BE2C (cell line): ENCODE measurements at regions not wholly inside any gene's neighbourhood (a gene's known extent, or its start where the extent isn't known, plus 50 kb on each side); places are given as distances from the start of the nearest gene placed in this dataset.

Source experiments
- DNase-seq: peaks from one replicate; pipeline ENCODE4 v3.0.0-alpha.2; 2020
- H3K27me3 ChIP-seq: fragments of 250-450 bp; sonication (Bioruptor Pico); 2 replicates; pipeline ENCODE4 v1.5.1; 2020; ENCODE audit warnings: mild to moderate bottlenecking
- H3K36me3 ChIP-seq: fragments of 250-450 bp; sonication (Bioruptor Pico); 2 replicates; pipeline ENCODE4 v1.5.1; 2020; ENCODE audit warnings: mild to moderate bottlenecking
- H3K4me1 ChIP-seq: fragments of 250-450 bp; sonication (Bioruptor Pico); 2 replicates; pipeline ENCODE4 v1.5.1; 2020
- H3K4me3 ChIP-seq: 2 replicates; pipeline ENCODE4 v1.5.1; 2011; ENCODE audit warnings: low read depth, low read length
- H3K9me3 ChIP-seq: fragments of 250-450 bp; sonication (Bioruptor Pico); 2 replicates; pipeline ENCODE4 v1.5.1; 2020
- TF ChIP-seq, protein P1 (sequence below): IDR thresholded peaks from 2 replicates; pipeline ENCODE4 v1.5.1; 2012; ENCODE audit warnings: mild to moderate bottlenecking, low read depth, low read length

DNA sequence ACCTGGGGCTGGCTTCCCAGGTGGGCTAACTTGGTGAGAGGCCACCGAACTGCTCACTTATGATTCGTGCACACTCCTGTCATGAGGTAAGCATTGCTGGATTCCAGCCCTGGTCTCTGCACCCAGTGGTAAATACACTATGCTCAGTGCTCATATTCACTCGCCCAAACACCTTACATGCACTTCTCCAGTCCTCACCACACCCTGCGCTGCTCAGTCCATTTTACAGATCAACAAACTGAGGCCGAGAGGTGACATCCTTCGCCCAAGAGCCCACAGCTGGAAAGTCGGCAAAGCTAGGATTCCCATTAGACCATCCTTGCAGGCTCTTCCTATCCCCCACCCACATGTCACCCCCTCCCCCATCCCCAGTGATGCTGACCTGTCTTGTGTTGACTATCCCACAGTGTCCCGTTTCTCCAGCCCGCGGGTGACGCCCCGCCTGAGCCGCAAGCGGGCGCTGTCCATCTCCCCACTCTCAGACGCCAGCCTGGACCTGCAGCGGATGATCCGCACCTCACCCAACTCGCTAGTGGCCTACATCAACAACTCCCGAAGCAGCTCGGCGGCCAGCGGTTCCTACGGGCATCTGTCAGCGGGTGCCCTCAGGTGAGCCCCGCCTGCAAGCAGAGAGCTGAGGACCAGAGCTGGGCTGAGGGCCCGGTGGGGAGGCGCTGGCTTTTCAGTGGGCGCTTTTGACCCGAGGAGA, 232.8 kb downstream of the GLI2 start:
- no peaks in the 10 kb centered on the region for H3K9me3 ChIP-seq
- H3K27me3 ChIP-seq = no peaks in the 10 kb centered on the region
- H3K36me3 ChIP-seq = no peaks in the 10 kb centered on the region
- no peaks in the 10 kb centered on the region for H3K4me1 ChIP-seq
- DNase-seq = no peak
- no peak overlapping the region for H3K4me3 ChIP-seq
- TF ChIP-seq, protein P1, sequence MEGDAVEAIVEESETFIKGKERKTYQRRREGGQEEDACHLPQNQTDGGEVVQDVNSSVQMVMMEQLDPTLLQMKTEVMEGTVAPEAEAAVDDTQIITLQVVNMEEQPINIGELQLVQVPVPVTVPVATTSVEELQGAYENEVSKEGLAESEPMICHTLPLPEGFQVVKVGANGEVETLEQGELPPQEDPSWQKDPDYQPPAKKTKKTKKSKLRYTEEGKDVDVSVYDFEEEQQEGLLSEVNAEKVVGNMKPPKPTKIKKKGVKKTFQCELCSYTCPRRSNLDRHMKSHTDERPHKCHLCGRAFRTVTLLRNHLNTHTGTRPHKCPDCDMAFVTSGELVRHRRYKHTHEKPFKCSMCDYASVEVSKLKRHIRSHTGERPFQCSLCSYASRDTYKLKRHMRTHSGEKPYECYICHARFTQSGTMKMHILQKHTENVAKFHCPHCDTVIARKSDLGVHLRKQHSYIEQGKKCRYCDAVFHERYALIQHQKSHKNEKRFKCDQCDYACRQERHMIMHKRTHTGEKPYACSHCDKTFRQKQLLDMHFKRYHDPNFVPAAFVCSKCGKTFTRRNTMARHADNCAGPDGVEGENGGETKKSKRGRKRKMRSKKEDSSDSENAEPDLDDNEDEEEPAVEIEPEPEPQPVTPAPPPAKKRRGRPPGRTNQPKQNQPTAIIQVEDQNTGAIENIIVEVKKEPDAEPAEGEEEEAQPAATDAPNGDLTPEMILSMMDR = no peak

DNA sequence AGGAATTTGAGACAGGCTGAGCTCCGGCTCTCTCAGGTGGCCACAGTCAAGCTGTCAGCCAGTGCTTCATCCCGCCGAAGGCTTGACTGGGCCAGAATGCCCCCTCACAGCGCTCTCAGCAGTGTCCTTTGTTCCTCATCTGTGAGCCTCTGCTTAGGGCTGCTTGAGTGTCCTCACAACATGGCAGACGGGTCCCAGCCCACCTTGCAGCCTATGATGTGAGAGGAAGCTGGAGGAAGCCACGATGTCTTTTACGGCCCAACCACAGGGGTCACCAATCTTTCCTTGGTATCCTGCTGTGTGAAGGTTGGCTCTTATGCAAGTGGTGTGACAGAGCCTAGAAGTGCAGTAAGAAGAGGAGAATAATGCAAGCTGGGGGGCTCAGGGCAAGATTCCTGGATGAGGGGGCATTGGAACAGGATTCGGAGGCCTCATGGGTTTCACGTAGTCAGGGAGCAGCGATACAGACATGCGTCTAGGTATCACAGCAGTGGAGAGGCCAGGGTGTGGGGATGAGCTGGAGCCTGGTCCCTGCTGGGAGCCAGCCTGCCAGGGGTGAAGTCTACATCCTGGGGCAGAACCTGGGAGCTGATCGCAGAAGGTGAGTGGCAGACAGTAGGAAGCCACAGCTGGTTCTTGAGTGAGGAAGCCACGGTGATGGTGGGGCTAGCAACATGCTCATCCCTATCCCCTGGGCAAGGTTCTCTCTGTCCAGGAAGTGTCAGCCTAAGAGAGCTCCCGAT, 234.1 kb downstream of the GLI2 start:
- TF ChIP-seq, protein P1 = no peak
- no peaks in the 10 kb centered on the region for H3K27me3 ChIP-seq
- DNase-seq = no peak
- no peak overlapping the region for H3K4me3 ChIP-seq
- H3K4me1 ChIP-seq = no peaks in the 10 kb centered on the region
- H3K9me3 ChIP-seq = no peaks in the 10 kb centered on the region
- H3K36me3 ChIP-seq = no peaks in the 10 kb centered on the region

DNA sequence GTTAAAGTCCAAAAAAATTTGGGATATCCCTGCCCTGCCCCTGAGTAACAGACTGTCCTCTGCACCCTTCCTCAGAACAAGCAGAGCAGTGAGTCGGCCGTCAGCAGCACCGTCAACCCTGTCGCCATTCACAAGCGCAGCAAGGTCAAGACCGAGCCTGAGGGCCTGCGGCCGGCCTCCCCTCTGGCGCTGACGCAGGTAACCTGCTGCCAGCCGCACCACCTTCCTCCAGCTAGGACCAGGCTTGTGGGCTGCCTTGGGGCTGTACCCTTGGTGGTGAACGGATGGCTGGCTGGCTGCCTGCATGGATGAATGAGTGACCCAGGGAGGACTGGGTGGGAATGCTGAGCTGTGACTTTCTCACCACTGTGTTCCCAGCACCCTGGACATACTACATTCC, 236.2 kb downstream of the GLI2 start:
- no peaks in the 10 kb centered on the region for H3K4me1 ChIP-seq
- no peak overlapping the region for H3K4me3 ChIP-seq
- DNase-seq = no peak
- no peaks in the 10 kb centered on the region for H3K36me3 ChIP-seq
- no peaks in the 10 kb centered on the region for H3K27me3 ChIP-seq
- H3K9me3 ChIP-seq = no peaks in the 10 kb centered on the region
- TF ChIP-seq, protein P1 = no peak

DNA sequence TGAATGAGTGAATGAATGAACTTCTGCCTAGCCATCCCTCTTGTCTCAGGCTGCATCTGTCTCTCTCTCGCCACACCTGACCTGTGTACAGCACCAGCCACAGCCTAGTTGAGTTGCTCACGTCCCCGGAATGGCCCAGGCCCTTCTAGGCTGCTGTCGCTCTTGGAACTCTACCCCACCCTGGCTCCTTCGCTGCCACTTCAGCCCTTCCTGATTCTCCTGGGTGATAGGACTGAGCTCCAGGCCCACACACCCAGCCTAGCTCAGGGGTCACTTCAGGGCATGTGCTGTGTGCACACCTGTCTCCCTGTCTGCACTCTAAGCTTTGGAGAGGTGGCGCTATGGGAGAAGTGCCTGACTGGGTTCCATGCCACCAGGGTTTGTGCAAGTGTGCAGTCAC, 236.6 kb downstream of the GLI2 start:
- no peak for DNase-seq
- TF ChIP-seq, protein P1 = no peak
- H3K4me1 ChIP-seq = no peaks in the 10 kb centered on the region
- H3K9me3 ChIP-seq = no peaks in the 10 kb centered on the region
- H3K27me3 ChIP-seq = no peaks in the 10 kb centered on the region
- H3K4me3 ChIP-seq = no peak overlapping the region
- no peaks in the 10 kb centered on the region for H3K36me3 ChIP-seq

DNA sequence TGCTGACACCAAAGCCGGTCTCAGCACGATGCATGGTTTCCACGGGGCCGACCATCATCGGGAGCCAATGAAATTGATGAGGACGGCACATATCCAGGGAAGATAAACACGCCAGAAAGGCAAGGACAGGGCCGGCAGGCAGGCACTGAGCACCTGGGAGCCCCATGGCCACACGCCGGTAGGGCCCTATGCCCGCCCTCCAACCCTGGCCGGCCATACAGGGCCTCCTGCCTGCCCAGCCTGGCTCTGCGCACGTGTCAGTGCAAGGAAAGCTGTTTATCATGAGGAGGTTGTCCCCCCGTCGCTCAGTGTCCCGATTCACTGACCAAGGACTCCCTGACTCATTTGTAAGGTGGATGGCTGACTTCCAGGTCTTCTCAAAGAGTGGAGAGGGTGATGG, 237.5 kb downstream of the GLI2 start:
- no peak for DNase-seq
- H3K4me1 ChIP-seq = no peaks in the 10 kb centered on the region
- H3K27me3 ChIP-seq = no peaks in the 10 kb centered on the region
- H3K9me3 ChIP-seq = no peaks in the 10 kb centered on the region
- no peak overlapping the region for H3K4me3 ChIP-seq
- H3K36me3 ChIP-seq = no peaks in the 10 kb centered on the region
- TF ChIP-seq, protein P1 = no peak

DNA sequence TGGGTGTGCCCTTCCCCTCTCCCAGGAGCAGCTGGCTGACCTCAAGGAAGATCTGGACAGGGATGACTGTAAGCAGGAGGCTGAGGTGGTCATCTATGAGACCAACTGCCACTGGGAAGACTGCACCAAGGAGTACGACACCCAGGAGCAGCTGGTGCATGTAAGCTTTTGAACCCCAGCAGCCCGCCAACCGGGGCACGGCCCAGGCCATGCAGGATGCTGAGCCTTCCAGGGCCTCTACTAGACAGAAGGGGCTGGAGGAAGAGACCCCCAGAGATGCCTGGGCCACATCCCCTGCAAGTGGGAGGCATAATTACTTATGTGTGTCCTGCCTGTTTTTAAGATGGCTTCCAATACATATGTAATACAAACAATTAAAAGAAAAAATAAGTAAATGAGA, 239.3 kb downstream of the GLI2 start:
- TF ChIP-seq, protein P1 = no peak
- Histone ChIP-seq H3K9me3 (no peaks in the 10 kb centered on the region), H3K36me3 (no peaks in the 10 kb centered on the region)

More for the DNA sequence above, 239.3 kb downstream of the GLI2 start:
- H3K4me3 ChIP-seq = no peak overlapping the region
- no peaks in the 10 kb centered on the region for H3K27me3 ChIP-seq
- no peak for DNase-seq
- no peaks in the 10 kb centered on the region for H3K4me1 ChIP-seq
